Liver (tissue), 8 donors: ENCODE measurements at regions not wholly inside any gene's neighbourhood (a gene's known extent, or its start where the extent isn't known, plus 50 kb on each side); places are given as distances from the start of the nearest gene placed in this dataset.

Experiments
- DNase-seq: peaks from one replicate; pipeline ENCODE4 v3.0.0-alpha.2; 2017; ENCODE audit warnings: low spot score
- H3K27ac ChIP-seq, 2 donors: one replicate each; pipeline ENCODE4 v1.7.0; 2013; ENCODE audit warnings: inconsistent platforms in 2 of 2, low read length in 2 of 2, control low read depth in 1 of 2, low read depth in 1 of 2, mild to moderate bottlenecking in 1 of 2
- H3K27me3 ChIP-seq, 4 donors: one replicate each; pipeline versions ENCODE4 v1.6.1 to v1.7.0; 2013; ENCODE audit warnings: low read length in 3 of 4, inconsistent platforms in 1 of 4, mild to moderate bottlenecking in 1 of 4, moderate library complexity in 1 of 4; ENCODE audit not compliant: control insufficient read depth in 4 of 4, insufficient read depth in 4 of 4
- H3K36me3 ChIP-seq, 4 donors: one replicate each; pipeline versions ENCODE4 v1.6.1 to v1.7.0; 2013; ENCODE audit warnings: low read length in 3 of 4, mild to moderate bottlenecking in 3 of 4, low read depth in 1 of 4, moderate library complexity in 1 of 4; ENCODE audit not compliant: control insufficient read depth in 4 of 4, insufficient read depth in 3 of 4
- H3K4me1 ChIP-seq, 4 donors: one replicate each; pipeline versions ENCODE4 v1.6.1 to v1.7.0; 2013; ENCODE audit warnings: low read length in 3 of 4, mild to moderate bottlenecking in 3 of 4, moderate library complexity in 1 of 4; ENCODE audit not compliant: control insufficient read depth in 4 of 4, insufficient read depth in 4 of 4
- H3K4me3 ChIP-seq, 3 donors: one replicate each; pipeline versions ENCODE4 v1.6.1 to v1.7.0; 2013; ENCODE audit warnings: low read length in 3 of 3, control low read depth in 1 of 3, low read depth in 1 of 3, mild to moderate bottlenecking in 1 of 3
- H3K9ac ChIP-seq, 2 donors: one replicate each; pipeline ENCODE4 v1.7.0; 2013; ENCODE audit warnings: low read length in 2 of 2, mild to moderate bottlenecking in 2 of 2, moderate library complexity in 2 of 2, control low read depth in 1 of 2, low read depth in 1 of 2
- H3K9me3 ChIP-seq, 4 donors: one replicate each; pipeline versions ENCODE4 v1.6.1 to v1.7.0; 2013; ENCODE audit warnings: low read length in 3 of 4; ENCODE audit not compliant: control insufficient read depth in 4 of 4
- ATF3 ChIP-seq: IDR thresholded peaks from 2 replicates; pipeline ENCODE4 v1.6.1; 2016; ENCODE audit warnings: antibody characterized with exemption
- CTCF ChIP-seq: fragments of 150-350 bp; IDR thresholded peaks from 2 replicates; pipeline ENCODE4 v1.5.1; 2017; ENCODE audit warnings: improper control_type of control experiment, low read depth, low read length; ENCODE audit not compliant: missing input control
- EGR1 ChIP-seq, 2 donors: IDR thresholded peaks; 2 replicates each; pipeline ENCODE4 v1.6.1; 2016 to 2018; ENCODE audit warnings: antibody characterized with exemption in 2 of 2, low read depth in 2 of 2
- FOXA2 ChIP-seq: IDR thresholded peaks from 2 replicates; pipeline ENCODE4 v1.6.1; 2016; ENCODE audit warnings: antibody characterized with exemption
- MAX ChIP-seq: IDR thresholded peaks from 2 replicates; pipeline ENCODE4 v1.6.1; 2016; ENCODE audit warnings: antibody characterized with exemption
- NR2F2 ChIP-seq: IDR thresholded peaks from 2 replicates; pipeline ENCODE4 v1.6.1; 2016; ENCODE audit warnings: antibody characterized with exemption
- RAD21 ChIP-seq, 2 donors: IDR thresholded peaks; 2 replicates each; pipeline ENCODE4 v1.6.1; 2016; ENCODE audit warnings: antibody characterized with exemption in 2 of 2, mild to moderate bottlenecking in 2 of 2
- REST ChIP-seq: IDR thresholded peaks from 2 replicates; pipeline ENCODE4 v1.6.1; 2016; ENCODE audit warnings: antibody characterized with exemption, mild to moderate bottlenecking
- RXRA ChIP-seq, 2 donors: IDR thresholded peaks; 2 replicates each; pipeline ENCODE4 v1.6.1; 2017 to 2018; ENCODE audit warnings: antibody characterized with exemption in 2 of 2, mild to moderate bottlenecking in 1 of 2
- ZBTB33 ChIP-seq: IDR thresholded peaks from 2 replicates; pipeline ENCODE4 v1.6.1; 2016; ENCODE audit warnings: antibody characterized with exemption
- WGBS: extraction: QIAGEN DNeasy Blood & Tissue Kit; methylation state at CpG from one replicate; pipeline ENCODE4 v1.1.7; 2013; 5-methylcytosine and 5-hydroxymethylcytosine counted together
- donor health status: healthy.
- donor health status: healthy.
- donor health status: healthy.
- donor health status: healthy.
- donor health status: healthy.

GRCh38 chr13:28590461-28590860 is 68.5 kb upstream of the POMP start:
- H3K9ac ChIP-seq = no peak overlapping the region
- DNase-seq = no peak
- no peak overlapping the region for H3K27ac ChIP-seq
- H3K4me3 ChIP-seq = no peak overlapping the region
- no peaks in the 10 kb centered on the region for H3K9me3 ChIP-seq
- WGBS = 86% methylated on average over 12 of the region's 12 CpGs
- H3K4me1 ChIP-seq = no peaks in the 10 kb centered on the region
- TF ChIP-seq RAD21 (IDR thresholded peaks at IDR 0.05) (no peak), RXRA (IDR thresholded peaks at IDR 0.05) (no peak), ATF3 (no peak), FOXA2 (no peak), ZBTB33 (no peak), MAX (no peak), CTCF (no peak), REST (no peak), EGR1 (IDR thresholded peaks at IDR 0.05; ENCODE audit: low read depth in 2 of 2) (no peak)
- H3K27me3 ChIP-seq = peaks cover 0 to 4% (median 0%) of the 10 kb centered on the region in 4 donors
- H3K36me3 ChIP-seq = no peaks in the 10 kb centered on the region

GRCh38 chr13:28588296-28588695 is 70.6 kb upstream of the POMP start:
- Histone ChIP-seq H3K9me3 (no peaks in the 10 kb centered on the region), H3K4me3 (no peak overlapping the region), H3K9ac (no peak overlapping the region), H3K36me3 (no peaks in the 10 kb centered on the region), H3K4me1 (no peaks in the 10 kb centered on the region), H3K27me3 (peaks cover 0 to 4% (median 0%) of the 10 kb centered on the region in 4 donors), H3K27ac (no peak overlapping the region)
- no peak for DNase-seq
- 73% methylated on average over 5 of the region's 5 CpGs for WGBS
- TF ChIP-seq REST (no peak), FOXA2 (no peak), NR2F2 (no peak)
